Fibroblast of the aortic adventitia (primary cell): ENCODE measurements at regions not wholly inside any gene's neighbourhood (a gene's known extent, or its start where the extent isn't known, plus 50 kb on each side); places are given as distances from the start of the nearest gene placed in this dataset.
A peak's percentile ranks its signal among the peaks of the same experiment; 100 is the strongest.

Experiments
- DNase-seq: peaks from one replicate; pipeline ENCODE4 v3.0.0-alpha.2; 2010; ENCODE audit warnings: low read depth
- H3K4me3 ChIP-seq: 2 replicates; pipeline ENCODE4 v1.5.1; 2011; ENCODE audit warnings: low read depth, mild to moderate bottlenecking, control low read depth, low read length, moderate library complexity
- CTCF ChIP-seq: IDR thresholded peaks from 2 replicates; pipeline ENCODE4 v1.5.1; 2011; ENCODE audit warnings: mild to moderate bottlenecking, low read length, control low read depth, inconsistent platforms; ENCODE audit not compliant: insufficient read depth

DNA sequence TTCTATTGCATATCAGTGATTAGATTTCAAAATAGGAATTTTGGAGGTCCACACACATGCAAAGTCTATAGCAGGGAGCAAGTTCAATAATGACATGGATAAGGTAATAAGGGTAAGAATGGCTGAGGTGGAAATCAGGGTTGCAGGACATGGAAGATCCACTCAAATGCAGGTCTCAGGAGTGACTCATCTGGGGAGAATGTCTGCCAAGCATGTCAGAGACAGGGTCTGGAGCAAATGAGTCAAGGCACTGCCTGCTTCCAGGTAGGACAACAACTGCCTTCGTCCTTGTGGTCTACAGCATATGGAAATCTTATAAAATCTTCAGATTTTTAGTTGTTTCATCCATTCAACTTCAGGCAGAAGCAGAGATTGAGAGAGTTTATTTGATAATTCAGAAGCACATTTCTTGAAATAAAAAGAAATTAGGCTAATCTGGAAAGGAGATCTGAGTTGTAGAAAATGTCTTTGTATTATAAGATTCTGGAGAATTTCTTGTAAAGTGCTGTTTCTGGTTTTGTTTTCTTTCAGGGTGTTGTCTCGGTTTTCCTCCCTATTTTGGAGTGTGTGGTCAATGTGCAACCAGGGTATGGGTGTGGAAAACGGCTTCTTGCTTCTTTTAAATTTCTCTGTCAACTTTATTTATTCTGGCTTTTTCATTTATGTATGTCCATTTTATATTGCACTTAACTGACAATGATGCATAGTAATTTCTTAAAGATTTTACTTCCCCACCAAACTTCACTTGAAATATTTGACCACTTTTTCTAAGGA is 748.8 kb downstream of the LIG4 start:
- no peak overlapping the region for H3K4me3 ChIP-seq
- TF ChIP-seq CTCF: no peak
- DNase-seq: peak; percentile 15

GRCh38 chr13:107462501-107462900 is 752.8 kb downstream of the LIG4 start:
- DNase-seq: no peak

GRCh38 chr13:107461751-107462150 is 753.6 kb downstream of the LIG4 start:
- H3K4me3 ChIP-seq: no peak overlapping the region
- peak; percentile 39 for DNase-seq
- TF ChIP-seq CTCF: no peak

More at GRCh38 chr13:107462501-107462900, 752.8 kb downstream of the LIG4 start:
- TF ChIP-seq CTCF: no peak
- H3K4me3 ChIP-seq: no peak overlapping the region

DNA sequence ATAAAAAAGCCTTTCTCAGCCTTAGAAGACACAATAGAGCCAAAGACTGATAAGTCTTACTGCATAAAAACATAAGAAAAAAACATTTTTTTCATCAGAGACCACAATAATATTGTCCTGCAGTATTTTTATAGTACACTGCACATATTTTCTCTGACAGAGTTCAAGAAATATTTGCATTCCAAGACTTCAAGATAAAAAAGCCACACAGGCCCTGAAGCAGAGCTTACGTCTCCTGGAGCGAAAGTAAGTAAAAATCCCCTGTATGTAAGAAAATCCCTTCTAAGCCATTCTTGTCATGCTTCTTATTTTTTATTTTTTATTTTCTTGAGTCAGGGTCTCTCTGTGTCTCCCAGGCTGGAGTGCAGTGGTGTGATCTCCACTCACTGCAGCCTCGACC is 755.9 kb downstream of the LIG4 start:
- no peak for TF ChIP-seq CTCF
- DNase-seq: peak; percentile 70
- no peak overlapping the region for H3K4me3 ChIP-seq

DNA sequence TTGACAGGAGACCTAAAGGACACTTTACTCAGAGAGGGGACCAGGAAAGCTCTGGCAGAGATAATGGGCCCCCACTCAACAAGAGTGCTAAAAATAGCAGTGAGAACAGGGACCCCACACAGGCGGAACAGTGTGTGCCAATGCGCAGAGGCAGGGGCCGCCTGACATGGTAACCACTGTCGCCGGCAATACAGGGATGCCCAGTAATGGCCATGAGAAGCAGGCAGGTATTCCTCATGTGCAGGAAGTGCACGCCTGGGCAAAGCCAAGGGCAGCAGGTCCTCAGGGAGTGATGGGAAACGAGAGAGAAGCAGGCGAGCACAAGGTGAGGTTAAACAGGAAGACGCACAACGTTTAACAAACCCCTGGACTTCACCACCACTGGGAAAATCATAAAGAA is 757.1 kb downstream of the LIG4 start:
- H3K4me3 ChIP-seq: no peak overlapping the region
- DNase-seq: no peak
- no peak for TF ChIP-seq CTCF

DNA sequence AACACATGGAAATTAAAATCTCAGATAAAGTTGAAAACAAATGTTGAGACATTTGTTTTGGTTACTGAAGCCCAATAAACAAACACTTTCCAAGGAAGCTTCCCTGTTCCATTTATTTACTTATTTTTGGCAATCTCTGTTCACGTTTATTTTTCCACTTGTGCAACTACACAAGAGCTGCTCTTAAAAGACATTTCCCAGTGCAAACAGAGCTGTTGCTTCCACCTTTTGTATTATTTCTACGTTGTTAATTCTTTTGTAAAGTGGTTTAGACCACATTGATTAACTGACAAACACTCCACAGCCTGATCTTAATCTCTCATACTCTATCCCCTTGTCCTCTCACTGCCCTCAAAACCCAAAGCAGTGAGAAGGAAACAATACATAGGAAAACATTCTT is 757.6 kb downstream of the LIG4 start:
- no peak for DNase-seq
- no peak overlapping the region for H3K4me3 ChIP-seq
- TF ChIP-seq CTCF: no peak

GRCh38 chr13:107456431-107456830 is 758.9 kb downstream of the LIG4 start:
- DNase-seq: no peak
- TF ChIP-seq CTCF: no peak
- H3K4me3 ChIP-seq: no peak overlapping the region
